ENCODE measurements at regions not wholly inside any gene's neighbourhood (a gene's known extent, or its start where the extent isn't known, plus 50 kb on each side); places are given as distances from the start of the nearest gene placed in this dataset.

GRCh38 chr6:6865611-6866010 lies 242.2 kb upstream of the RREB1 start:
- TF ChIP-seq EZH2 (IDR thresholded peaks at IDR 0.05; ENCODE audit: borderline replicate concordance) (no peak), CTCF (IDR thresholded peaks at IDR 0.05; ENCODE audit: poor library complexity) (no peak), EZH2phosphoT487 (IDR thresholded peaks at IDR 0.05; ENCODE audit: low read depth, severe bottlenecking, unreplicated experiment) (no peak)
- no peak overlapping the region for H3K4me3 ChIP-seq
- no peaks in the 10 kb centered on the region for H3K36me3 ChIP-seq (replicated peaks; ENCODE audit: insufficient read depth, low read depth)
- no peaks in the 10 kb centered on the region for H3K27me3 ChIP-seq
- H3K79me2 ChIP-seq = no peaks in the 10 kb centered on the region
- no peaks in the 10 kb centered on the region for H4K20me1 ChIP-seq (ENCODE audit: insufficient read depth, poor library complexity, severe bottlenecking)
- no peak overlapping the region for H3K27ac ChIP-seq
- no peak for DNase-seq (ENCODE audit: low spot score)
- H3K4me1 ChIP-seq (ENCODE audit: insufficient read depth) = peaks cover 4% of the 10 kb centered on the region
- H3K9me2 ChIP-seq (replicated peaks; ENCODE audit: insufficient read depth) = no peaks in the 10 kb centered on the region
- H3K9me3 ChIP-seq (ENCODE audit: low read depth) = no peaks in the 10 kb centered on the region
- no peak overlapping the region for H3K4me2 ChIP-seq
- 94% methylated on average over 5 of the region's 5 CpGs for WGBS (ENCODE audit: low lambda C conversion rate, missing lambda C conversion rate)
- no peak overlapping the region for H2AFZ ChIP-seq

- H3K4me3 ChIP-seq = no peak overlapping the region
- no peak overlapping the region for H3K4me2 ChIP-seq
- TF ChIP-seq CTCF (IDR thresholded peaks at IDR 0.05; ENCODE audit: poor library complexity) = no peak
- WGBS (ENCODE audit: low lambda C conversion rate, missing lambda C conversion rate) = 83% methylated on average over 7 of the region's 7 CpGs
- H3K27ac ChIP-seq = no peak overlapping the region
- no peaks in the 10 kb centered on the region for H4K20me1 ChIP-seq (ENCODE audit: insufficient read depth, poor library complexity, severe bottlenecking)
- H2AFZ ChIP-seq = no peak overlapping the region
- H3K4me1 ChIP-seq (ENCODE audit: insufficient read depth) = no peaks in the 10 kb centered on the region
- H3K9me3 ChIP-seq (ENCODE audit: low read depth) = no peaks in the 10 kb centered on the region
- no peaks in the 10 kb centered on the region for H3K9me2 ChIP-seq (replicated peaks; ENCODE audit: insufficient read depth)
- H3K79me2 ChIP-seq = no peaks in the 10 kb centered on the region
- no peaks in the 10 kb centered on the region for H3K36me3 ChIP-seq (replicated peaks; ENCODE audit: insufficient read depth, low read depth)
- no peaks in the 10 kb centered on the region for H3K27me3 ChIP-seq
- no peak for DNase-seq (ENCODE audit: low spot score)
Observed at GRCh38 chr6:6866656-6867403, 240.9 kb upstream of the RREB1 start.

- Histone ChIP-seq H2AFZ (no peak overlapping the region), H3K4me1 (ENCODE audit: insufficient read depth) (no peaks in the 10 kb centered on the region), H3K9me2 (replicated peaks; ENCODE audit: insufficient read depth) (no peaks in the 10 kb centered on the region), H3K27me3 (no peaks in the 10 kb centered on the region), H3K27ac (no peak overlapping the region), H3K36me3 (replicated peaks; ENCODE audit: insufficient read depth, low read depth) (no peaks in the 10 kb centered on the region), H3K4me2 (no peak overlapping the region), H4K20me1 (ENCODE audit: insufficient read depth, poor library complexity, severe bottlenecking) (no peaks in the 10 kb centered on the region), H3K9me3 (ENCODE audit: low read depth) (no peaks in the 10 kb centered on the region), H3K79me2 (no peaks in the 10 kb centered on the region), H3K4me3 (no peak overlapping the region)
- TF ChIP-seq EZH2 (IDR thresholded peaks at IDR 0.05; ENCODE audit: borderline replicate concordance) (no peak), CTCF (IDR thresholded peaks at IDR 0.05; ENCODE audit: poor library complexity) (no peak), EZH2phosphoT487 (IDR thresholded peaks at IDR 0.05; ENCODE audit: low read depth, severe bottlenecking, unreplicated experiment) (no peak)
- 92% methylated on average over 4 of the region's 4 CpGs for WGBS (ENCODE audit: low lambda C conversion rate, missing lambda C conversion rate)
- no peak for DNase-seq (ENCODE audit: low spot score)
Observed at GRCh38 chr6:6867404-6867799, 240.4 kb upstream of the RREB1 start.
